IMR-90 (cell line): ENCODE measurements at regions not wholly inside any gene's neighbourhood (a gene's known extent, or its start where the extent isn't known, plus 50 kb on each side); places are given as distances from the start of the nearest gene placed in this dataset.

Source experiments
- ATAC-seq: fragments of 200-7000 bp; cut with Tn5 transposase; 2 replicates; pipeline ENCODE4 v1.9.1; 2020; ENCODE audit warnings: low read depth, mild to moderate bottlenecking, moderate library complexity
- BruUV-seq: library from RNA; stranded (reverse); fragments of 400-500 nt; replicated peaks from 2 replicates; lab custom pipeline; 2021; lab: Mats Ljungman, UMichigan
- CTCF ChIA-PET: fragments of 300-600 bp; formaldehyde crosslinking; extraction: SDS; loops from one replicate; lab custom pipeline; 2021; ENCODE audit warnings: antibody characterized with exemption; lab: Yijun Ruan, JAX
- POLR2A ChIA-PET: fragments of 300-600 bp; sonication (Branson Sonifier 250); formaldehyde crosslinking; loops from one replicate; lab custom pipeline; 2022; ENCODE audit warnings: antibody characterized with exemption; ENCODE audit not compliant: unreplicated experiment; lab: Charles Lee
- DNase-seq: peaks from one replicate; pipeline ENCODE4 v3.0.0; 2013
- H2AFZ ChIP-seq: replicated peaks from 2 replicates; pipeline ENCODE3; 2013; ENCODE audit warnings: low read length, mild to moderate bottlenecking; ENCODE audit not compliant: poor library complexity
- H2AK5ac ChIP-seq: 2 replicates; pipeline ENCODE4 v1.6.1; 2013; ENCODE audit warnings: low read depth, low read length, inconsistent platforms
- H2AK9ac ChIP-seq: replicated peaks from 2 replicates; pipeline ENCODE3; 2013; ENCODE audit warnings: mild to moderate bottlenecking, low read depth, low read length, moderate library complexity; ENCODE audit not compliant: poor library complexity
- H2BK120ac ChIP-seq: 2 replicates; pipeline ENCODE4 v1.6.1; 2013; ENCODE audit warnings: low read depth, low read length, inconsistent platforms
- H2BK15ac ChIP-seq: 3 replicates; pipeline ENCODE4 v1.6.1; 2013; ENCODE audit warnings: low read depth, low read length, inconsistent platforms
- H2BK20ac ChIP-seq: 2 replicates; pipeline ENCODE4 v1.6.1; 2013; ENCODE audit warnings: low read depth, mild to moderate bottlenecking, inconsistent platforms, low read length, moderate library complexity
- H2BK5ac ChIP-seq: 2 replicates; pipeline ENCODE4 v1.6.1; 2013; ENCODE audit warnings: mild to moderate bottlenecking, low read depth, low read length, inconsistent platforms; ENCODE audit not compliant: poor library complexity, severe bottlenecking
- H3K14ac ChIP-seq: replicated peaks from 2 replicates; pipeline ENCODE4 v1.6.1; 2013; ENCODE audit warnings: low read depth, low read length, inconsistent platforms
- H3K18ac ChIP-seq: 2 replicates; pipeline ENCODE4 v1.6.1; 2013; ENCODE audit warnings: low read depth, low read length, control low read depth
- H3K23ac ChIP-seq: 2 replicates; pipeline ENCODE4 v1.6.1; 2013; ENCODE audit warnings: low read depth, low read length, inconsistent platforms
- H3K27ac ChIP-seq: 2 replicates; pipeline ENCODE4 v1.5.1; 2013; ENCODE audit warnings: mild to moderate bottlenecking, control low read depth, low read length; ENCODE audit not compliant: insufficient read depth
- H3K27me3 ChIP-seq: 2 replicates; pipeline ENCODE4 v1.6.1; 2013; ENCODE audit warnings: low read length; ENCODE audit not compliant: control insufficient read depth, insufficient read depth
- H3K36me3 ChIP-seq: 2 replicates; pipeline ENCODE4 v1.6.1; 2013; ENCODE audit warnings: low read length, mixed read lengths; ENCODE audit not compliant: control insufficient read depth, insufficient read depth
- H3K4ac ChIP-seq: 2 replicates; pipeline ENCODE4 v1.6.1; 2013; ENCODE audit warnings: low read depth, low read length, inconsistent platforms
- H3K4me1 ChIP-seq: 2 replicates; pipeline ENCODE4 v1.6.1; 2013; ENCODE audit warnings: low read length, mixed read lengths; ENCODE audit not compliant: control insufficient read depth, insufficient read depth
- H3K4me2 ChIP-seq: 2 replicates; pipeline ENCODE4 v1.6.1; 2013; ENCODE audit warnings: low read depth, mild to moderate bottlenecking, control low read depth, low read length, moderate library complexity
- H3K4me3 ChIP-seq: 2 replicates; pipeline ENCODE4 v1.5.1; 2013; ENCODE audit warnings: low read depth, mild to moderate bottlenecking, control low read depth, low read length, moderate library complexity; ENCODE audit not compliant: insufficient read depth
- H3K56ac ChIP-seq: 2 replicates; pipeline ENCODE4 v1.6.1; 2013; ENCODE audit warnings: low read length, inconsistent platforms; ENCODE audit not compliant: insufficient read depth; ENCODE audit errors: extremely low read depth
- H3K79me1 ChIP-seq, 2 experiments: 2 replicates each; pipeline ENCODE4 v1.6.1; 2013; ENCODE audit warnings: low read length in 2 of 2, inconsistent platforms in 1 of 2, low read depth in 1 of 2
- H3K9ac ChIP-seq: 2 replicates; pipeline ENCODE4 v1.6.1; 2013; ENCODE audit warnings: low read depth, low read length, control low read depth
- H3K9me1 ChIP-seq: 2 replicates; pipeline ENCODE4 v1.6.1; 2013; ENCODE audit warnings: low read length, inconsistent platforms; ENCODE audit not compliant: insufficient read depth
- H3K9me3 ChIP-seq: 2 replicates; pipeline ENCODE4 v1.6.1; 2013; ENCODE audit warnings: low read length; ENCODE audit not compliant: control insufficient read depth, insufficient read depth
- H4K20me1 ChIP-seq: 2 replicates; pipeline ENCODE4 v1.6.1; 2013; ENCODE audit warnings: low read length, inconsistent platforms; ENCODE audit not compliant: insufficient read depth
- H4K5ac ChIP-seq: 2 replicates; pipeline ENCODE4 v1.6.1; 2013; ENCODE audit warnings: mild to moderate bottlenecking, low read depth, low read length, control low read depth
- H4K8ac ChIP-seq, 2 experiments: 2 replicates each; pipeline ENCODE4 v1.6.1; 2013; ENCODE audit warnings: low read depth in 2 of 2, low read length in 2 of 2, control low read depth in 1 of 2, inconsistent platforms in 1 of 2
- H4K91ac ChIP-seq: 2 replicates; pipeline ENCODE4 v1.6.1; 2013; ENCODE audit warnings: low read depth, low read length, inconsistent platforms; ENCODE audit not compliant: insufficient read depth
- BHLHE40 ChIP-seq: fragments of 150-350 bp; IDR thresholded peaks from 2 replicates; pipeline ENCODE4 v1.6.1; 2016; ENCODE audit warnings: mild to moderate bottlenecking, low read depth, low read length
- CEBPB ChIP-seq: IDR thresholded peaks from 2 replicates; pipeline ENCODE4 v1.6.1; 2012; ENCODE audit warnings: low read depth, low read length, improper control_type of control experiment
- CHD1 ChIP-seq: IDR thresholded peaks from 2 replicates; pipeline ENCODE4 v1.6.1; 2012; ENCODE audit warnings: low read depth, low read length, improper control_type of control experiment
- FOS ChIP-seq: fragments of 150-350 bp; IDR thresholded peaks from 2 replicates; pipeline ENCODE4 v1.6.1; 2016; ENCODE audit warnings: low read depth, low read length
- MAFK ChIP-seq: IDR thresholded peaks from 2 replicates; pipeline ENCODE4 v1.6.1; 2012; ENCODE audit warnings: low read depth, low read length, improper control_type of control experiment
- MAZ ChIP-seq: IDR thresholded peaks from 2 replicates; pipeline ENCODE4 v1.6.1; 2012; ENCODE audit warnings: low read depth, mild to moderate bottlenecking, low read length, improper control_type of control experiment, moderate library complexity, borderline replicate concordance
- MXI1 ChIP-seq: IDR thresholded peaks from 2 replicates; pipeline ENCODE4 v1.6.1; 2012; ENCODE audit warnings: low read depth, mild to moderate bottlenecking, low read length, moderate library complexity, borderline replicate concordance
- NFE2L2 ChIP-seq: fragments of 150-350 bp; IDR thresholded peaks from 2 replicates; pipeline ENCODE4 v1.6.1; 2016; ENCODE audit warnings: low read depth, mild to moderate bottlenecking, low read length
- POLR2A ChIP-seq: IDR thresholded peaks from 2 replicates; pipeline ENCODE4 v1.6.1; 2012; ENCODE audit warnings: mild to moderate bottlenecking, low read depth, low read length
- RAD21 ChIP-seq: IDR thresholded peaks from 2 replicates; pipeline ENCODE4 v1.6.1; 2012; ENCODE audit warnings: low read length, improper control_type of control experiment
- RCOR1 ChIP-seq: IDR thresholded peaks from 2 replicates; pipeline ENCODE4 v1.6.1; 2012; ENCODE audit warnings: mild to moderate bottlenecking, low read length, improper control_type of control experiment; ENCODE audit not compliant: insufficient replicate concordance
- RFX5 ChIP-seq: IDR thresholded peaks from 2 replicates; pipeline ENCODE4 v1.8.0; 2012; ENCODE audit warnings: low read depth, mild to moderate bottlenecking, low read length, moderate library complexity
- SMC3 ChIP-seq: fragments of 150-350 bp; IDR thresholded peaks from 2 replicates; pipeline ENCODE4 v1.6.1; 2016; ENCODE audit warnings: low read depth, mild to moderate bottlenecking, antibody characterized with exemption, low read length, moderate library complexity
- dilution Hi-C: fragments of 300-500 bp; cut with HindIII; formaldehyde crosslinking; loops from one replicate; pipeline ENCODE4 v1.14.3; 2018; ENCODE audit warnings: low sequenced_read_pairs; ENCODE audit not compliant: unreplicated experiment
- in situ Hi-C: fragments of 300-500 bp; cut with MboI; formaldehyde crosslinking; loops from 3 replicates; pipeline ENCODE4 v1.14.3; 2019; ENCODE audit warnings: low sequenced_read_pairs, inconsistent platforms, mixed read lengths
- intact Hi-C: fragments of 100-400 bp; cut with micrococcal nuclease; formaldehyde crosslinking; loops from 2 replicates; pipeline ENCODE4 v1.10.0; 2022
- TF ChIP-seq, protein P1 (sequence below): fragments of 150-350 bp; IDR thresholded peaks from 2 replicates; pipeline ENCODE4 v1.6.1; 2017; ENCODE audit warnings: mild to moderate bottlenecking, antibody characterized with exemption, low read length, low read depth
- TF ChIP-seq, protein P2 (sequence below): fragments of 150-350 bp; IDR thresholded peaks from 2 replicates; pipeline ENCODE4 v1.6.1; 2016; ENCODE audit warnings: low read depth, mild to moderate bottlenecking, low read length, moderate library complexity, borderline replicate concordance
- TF ChIP-seq, protein P3 (sequence below): conservative IDR thresholded peaks from 2 replicates; pipeline ENCODE4 v1.5.1; 2012; ENCODE audit warnings: mild to moderate bottlenecking, low read depth, low read length, improper control_type of control experiment

DNA sequence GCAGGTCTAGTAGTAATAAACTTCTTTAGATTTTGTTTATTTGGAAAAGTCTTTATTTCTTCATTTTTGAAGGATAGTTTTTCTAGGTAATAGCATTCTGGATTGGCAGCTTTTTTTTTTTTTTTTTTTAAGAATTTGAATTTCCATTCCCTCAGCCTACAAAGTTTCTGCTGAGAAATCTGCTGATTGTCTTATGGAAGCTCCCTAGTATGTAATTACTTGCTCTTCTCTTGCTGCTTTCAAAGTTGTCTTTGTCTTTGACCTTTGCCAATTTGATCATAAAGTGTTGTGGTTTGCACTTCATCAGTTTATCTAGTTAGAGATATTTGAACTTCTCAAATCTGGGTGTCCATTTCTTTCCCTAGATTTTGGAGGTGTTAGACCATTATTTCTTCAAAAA lies 82.2 kb upstream of the GMDS start:
- DNase-seq (no peak), ATAC-seq (no peak)
- Histone ChIP-seq H2AK5ac (no peak overlapping the region), H3K27me3 (no peaks in the 10 kb centered on the region), H3K4me2 (no peak overlapping the region), H3K4me3 (no peak overlapping the region), H3K9ac (no peak overlapping the region), H2AFZ (no peak overlapping the region), H3K36me3 (no peaks in the 10 kb centered on the region), H3K4ac (no peak overlapping the region), H2BK5ac (no peak overlapping the region), H3K79me1 (no peaks in the 10 kb centered on the region), H3K18ac (no peak overlapping the region), H3K56ac (no peak overlapping the region), H2AK9ac (no peak overlapping the region), H4K5ac (no peak overlapping the region), H3K9me1 (no peaks in the 10 kb centered on the region), H4K20me1 (no peaks in the 10 kb centered on the region), H2BK15ac (no peak overlapping the region), H3K27ac (no peak overlapping the region), H2BK120ac (no peak overlapping the region), H4K91ac (no peak overlapping the region), H4K8ac (no peak overlapping the region), H3K14ac (no peak overlapping the region), H3K23ac (no peak overlapping the region), H3K4me1 (no peaks in the 10 kb centered on the region), H3K9me3 (peaks cover 20% of the 10 kb centered on the region), H2BK20ac (no peak overlapping the region)
- in situ Hi-C loops, result no loop called here
- CTCF ChIA-PET, result no interaction called here
- dilution Hi-C loops, result no loop called here
- BruUV-seq, result no TSS peak
- POLR2A ChIA-PET, result no interaction called here
- TF ChIP-seq CEBPB (no peak), RCOR1 (no peak), SMC3 (no peak), BHLHE40 (no peak), RFX5 (no peak), MXI1 (no peak), NFE2L2 (no peak), FOS (no peak), POLR2A (no peak), MAFK (no peak), MAZ (no peak), CHD1 (no peak), RAD21 (no peak)
- TF ChIP-seq, protein P1, sequence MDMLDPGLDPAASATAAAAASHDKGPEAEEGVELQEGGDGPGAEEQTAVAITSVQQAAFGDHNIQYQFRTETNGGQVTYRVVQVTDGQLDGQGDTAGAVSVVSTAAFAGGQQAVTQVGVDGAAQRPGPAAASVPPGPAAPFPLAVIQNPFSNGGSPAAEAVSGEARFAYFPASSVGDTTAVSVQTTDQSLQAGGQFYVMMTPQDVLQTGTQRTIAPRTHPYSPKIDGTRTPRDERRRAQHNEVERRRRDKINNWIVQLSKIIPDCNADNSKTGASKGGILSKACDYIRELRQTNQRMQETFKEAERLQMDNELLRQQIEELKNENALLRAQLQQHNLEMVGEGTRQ, result no peak
- TF ChIP-seq, protein P2, sequence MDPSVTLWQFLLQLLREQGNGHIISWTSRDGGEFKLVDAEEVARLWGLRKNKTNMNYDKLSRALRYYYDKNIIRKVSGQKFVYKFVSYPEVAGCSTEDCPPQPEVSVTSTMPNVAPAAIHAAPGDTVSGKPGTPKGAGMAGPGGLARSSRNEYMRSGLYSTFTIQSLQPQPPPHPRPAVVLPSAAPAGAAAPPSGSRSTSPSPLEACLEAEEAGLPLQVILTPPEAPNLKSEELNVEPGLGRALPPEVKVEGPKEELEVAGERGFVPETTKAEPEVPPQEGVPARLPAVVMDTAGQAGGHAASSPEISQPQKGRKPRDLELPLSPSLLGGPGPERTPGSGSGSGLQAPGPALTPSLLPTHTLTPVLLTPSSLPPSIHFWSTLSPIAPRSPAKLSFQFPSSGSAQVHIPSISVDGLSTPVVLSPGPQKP, result no peak
- TF ChIP-seq, protein P3, sequence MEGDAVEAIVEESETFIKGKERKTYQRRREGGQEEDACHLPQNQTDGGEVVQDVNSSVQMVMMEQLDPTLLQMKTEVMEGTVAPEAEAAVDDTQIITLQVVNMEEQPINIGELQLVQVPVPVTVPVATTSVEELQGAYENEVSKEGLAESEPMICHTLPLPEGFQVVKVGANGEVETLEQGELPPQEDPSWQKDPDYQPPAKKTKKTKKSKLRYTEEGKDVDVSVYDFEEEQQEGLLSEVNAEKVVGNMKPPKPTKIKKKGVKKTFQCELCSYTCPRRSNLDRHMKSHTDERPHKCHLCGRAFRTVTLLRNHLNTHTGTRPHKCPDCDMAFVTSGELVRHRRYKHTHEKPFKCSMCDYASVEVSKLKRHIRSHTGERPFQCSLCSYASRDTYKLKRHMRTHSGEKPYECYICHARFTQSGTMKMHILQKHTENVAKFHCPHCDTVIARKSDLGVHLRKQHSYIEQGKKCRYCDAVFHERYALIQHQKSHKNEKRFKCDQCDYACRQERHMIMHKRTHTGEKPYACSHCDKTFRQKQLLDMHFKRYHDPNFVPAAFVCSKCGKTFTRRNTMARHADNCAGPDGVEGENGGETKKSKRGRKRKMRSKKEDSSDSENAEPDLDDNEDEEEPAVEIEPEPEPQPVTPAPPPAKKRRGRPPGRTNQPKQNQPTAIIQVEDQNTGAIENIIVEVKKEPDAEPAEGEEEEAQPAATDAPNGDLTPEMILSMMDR, result no peak
- intact Hi-C loops, result no loop called here
